K562 (cell line): ENCODE measurements at regions not wholly inside any gene's neighbourhood (a gene's known extent, or its start where the extent isn't known, plus 50 kb on each side); places are given as distances from the start of the nearest gene placed in this dataset.

ENCODE experiments used
- ATAC-seq: fragments of 200-7000 bp; cut with Tn5 transposase; 3 replicates; pipeline ENCODE4 v1.9.1; 2020; ENCODE audit warnings: moderate library complexity
- BruUV-seq: library from RNA; stranded (reverse); fragments of 400-500 nt; replicated peaks from 2 replicates; lab custom pipeline; 2021; lab: Mats Ljungman, UMichigan
- CTCF ChIA-PET: fragments of 300-600 bp; formaldehyde crosslinking; extraction: SDS; loops from one replicate; lab custom pipeline; 2021; ENCODE audit warnings: low intra/inter-chr PET ratio; lab: Yijun Ruan, JAX
- POLR2A ChIA-PET: fragments of 300-600, 350-650 bp; sonication (Branson Sonifier 250); formaldehyde crosslinking; extraction: SDS; loops from one replicate; lab custom pipeline; 2021; ENCODE audit warnings: antibody characterized with exemption, inconsistent platforms; lab: Yijun Ruan, JAX
- DNase-seq, 4 experiments: peaks; one replicate each; pipeline versions ENCODE4 v3.0.0 to v3.0.0-alpha.2; 2011 to 2018; ENCODE audit warnings: low spot score in 3 of 4, mixed read lengths in 3 of 4; ENCODE audit errors: extremely low read depth in 1 of 4
- FAIRE-seq: peaks from 2 replicates; lab custom pipeline; 2011; peaks lifted over from hg19 to GRCh38; lab: Jason Lieb, UNC
- H2AFZ ChIP-seq: 2 replicates; pipeline ENCODE4 v1.6.0; 2011; ENCODE audit warnings: low read depth, low read length, control low read depth, inconsistent platforms
- H3K27ac ChIP-seq: fragments of 200-600 bp; 3 replicates; pipeline ENCODE4 v1.8.0; 2011; ENCODE audit warnings: low read depth, mild to moderate bottlenecking, control low read depth, inconsistent platforms, low read length, moderate library complexity, mixed read lengths; ENCODE audit errors: extremely low read depth
- H3K27me3 ChIP-seq, 2 experiments: fragments of 300-600 bp in 1 of 2; 2 replicates in 1 of 2; 3 replicates in 1 of 2; pipeline versions ENCODE4 v1.6.0 to v1.8.0; 2011; ENCODE audit warnings: inconsistent platforms in 2 of 2, low read length in 2 of 2, mild to moderate bottlenecking in 1 of 2, mixed read lengths in 1 of 2, moderate library complexity in 1 of 2; ENCODE audit not compliant: control insufficient read depth in 2 of 2, insufficient read depth in 2 of 2
- H3K36me3 ChIP-seq: fragments of 300-600 bp; 3 replicates; pipeline ENCODE4 v1.8.0; 2011; ENCODE audit warnings: mild to moderate bottlenecking, low read length, inconsistent platforms; ENCODE audit not compliant: control insufficient read depth, insufficient read depth
- H3K4me1 ChIP-seq, 2 experiments: fragments of 200-600 bp in 1 of 2; replicated peaks in 1 of 2; 2 replicates in 1 of 2; 3 replicates in 1 of 2; pipeline versions ENCODE4 v1.5.1 to v1.8.0; 2011; ENCODE audit warnings: inconsistent platforms in 2 of 2, low read length in 2 of 2, mild to moderate bottlenecking in 1 of 2, mixed read lengths in 1 of 2, moderate library complexity in 1 of 2; ENCODE audit not compliant: control insufficient read depth in 2 of 2, insufficient read depth in 2 of 2
- H3K4me2 ChIP-seq: 2 replicates; pipeline ENCODE4 v1.6.1; 2011; ENCODE audit warnings: low read length, control low read depth, inconsistent platforms, mixed read lengths; ENCODE audit not compliant: insufficient read depth
- H3K4me3 ChIP-seq: fragments of 200-600 bp; sonication (generic), shearing (Covaris generic); 2 replicates; pipeline ENCODE4 v1.5.1; 2016; ENCODE audit warnings: control low read depth, inconsistent platforms
- H3K79me2 ChIP-seq: fragments of 200-600 bp; 3 replicates; pipeline ENCODE4 v1.8.0; 2011; ENCODE audit warnings: low read length, inconsistent platforms; ENCODE audit not compliant: control insufficient read depth, insufficient read depth
- H3K9ac ChIP-seq, 2 experiments: 2 replicates each; pipeline versions ENCODE4 v1.6.0 to v1.6.1; 2011; ENCODE audit warnings: low read depth in 2 of 2, low read length in 2 of 2, control low read depth in 1 of 2, inconsistent platforms in 1 of 2, mild to moderate bottlenecking in 1 of 2, mixed read lengths in 1 of 2; ENCODE audit not compliant: insufficient read depth in 1 of 2
- H3K9me1 ChIP-seq: one replicate; pipeline ENCODE4 v1.6.0; 2011; ENCODE audit warnings: inconsistent platforms, mild to moderate bottlenecking, low read length, moderate library complexity; ENCODE audit not compliant: control insufficient read depth, insufficient read depth
- H3K9me3 ChIP-seq: replicated peaks from 2 replicates; pipeline ENCODE4 v1.5.1; 2011; ENCODE audit warnings: low read depth, low read length, inconsistent platforms; ENCODE audit not compliant: control insufficient read depth, insufficient read depth
- H4K20me1 ChIP-seq: replicated peaks from 2 replicates; pipeline ENCODE4 v1.6.1; 2011; ENCODE audit warnings: low read length, inconsistent platforms, mixed read lengths; ENCODE audit not compliant: control insufficient read depth, insufficient read depth
- DACH1 ChIP-seq: fragments of 450-650 bp; IDR thresholded peaks from 2 replicates; pipeline ENCODE4 v1.6.1; 2018; ENCODE audit not compliant: partially characterized antibody
- HMG20A ChIP-seq: fragments of 450-650 bp; formaldehyde crosslinking; conservative IDR thresholded peaks from 2 replicates; pipeline ENCODE4 v1.4.0; 2020; ENCODE audit warnings: mild to moderate bottlenecking, mixed read lengths
- IRF2 ChIP-seq: sonication (generic); formaldehyde crosslinking; IDR thresholded peaks from 2 replicates; pipeline ENCODE4 v1.8.1; 2022; ENCODE audit warnings: mild to moderate bottlenecking, missing genetic modification reagents
- NCOA1 ChIP-seq: fragments of 450-650 bp; IDR thresholded peaks from 2 replicates; pipeline ENCODE4 v1.6.1; 2016; ENCODE audit warnings: low read depth
- TCF7L2 ChIP-seq: fragments of 150-350 bp; IDR thresholded peaks from 2 replicates; pipeline ENCODE4 v1.6.1; 2016; ENCODE audit warnings: low read depth, mild to moderate bottlenecking, low read length, moderate library complexity
- ZBTB33 ChIP-seq: sonication (generic); formaldehyde crosslinking; IDR thresholded peaks from 2 replicates; pipeline ENCODE4 v1.8.1; 2023; ENCODE audit warnings: mild to moderate bottlenecking, missing genetic modification reagents
- ZMIZ1 ChIP-seq, 2 experiments: fragments of 150-350 bp in 1 of 2; IDR thresholded peaks; 2 replicates each; pipeline ENCODE4 v1.6.1; 2012 to 2016; ENCODE audit warnings: low read depth in 2 of 2, low read length in 2 of 2, mild to moderate bottlenecking in 1 of 2, moderate library complexity in 1 of 2
- ZNF174 ChIP-seq: fragments of 250-450 bp; sonication (Bioruptor Pico); IDR thresholded peaks from 2 replicates; pipeline ENCODE4 v1.4.0; 2020; ENCODE audit warnings: mild to moderate bottlenecking
- ZNF57 ChIP-seq: fragments of 450-650 bp; formaldehyde crosslinking; IDR thresholded peaks from 2 replicates; pipeline ENCODE4 v1.4.0; 2020; ENCODE audit warnings: mild to moderate bottlenecking, moderate library complexity
- ZNF584 ChIP-seq: fragments of 200-800 bp; sonication (Bioruptor generic); IDR thresholded peaks from 2 replicates; pipeline ENCODE4 v1.6.1; 2016; ENCODE audit warnings: low read depth, mild to moderate bottlenecking, missing genetic modification characterization, missing compliant biosample characterization
- ZNF717 ChIP-seq: fragments of 250-450 bp; sonication (Bioruptor Pico); IDR thresholded peaks from 2 replicates; pipeline ENCODE4 v1.5.0; 2021
- WGBS: fragments of 100-300 bp; shearing (Covaris generic); methylation state at CpG from one replicate; pipeline ENCODE4 v1.1.6; 2016; ENCODE audit warnings: low coverage, mixed read lengths; ENCODE audit not compliant: insufficient coverage; ENCODE audit errors: missing lambda C conversion rate; 5-methylcytosine and 5-hydroxymethylcytosine counted together
- in situ Hi-C: fragments of 300-500 bp; cut with MboI; formaldehyde crosslinking; loops from 4 replicates; pipeline ENCODE4 v1.15.0; 2018; ENCODE audit warnings: inconsistent platforms, mixed read lengths
- intact Hi-C: fragments of 100-400 bp; cut with micrococcal nuclease; formaldehyde crosslinking; loops from 2 replicates; pipeline ENCODE4 v1.14.2; 2022
- TF ChIP-seq, protein P1 (sequence below): sonication (generic); formaldehyde crosslinking; IDR thresholded peaks from 2 replicates; pipeline ENCODE4 v1.8.0; 2023; ENCODE audit warnings: mild to moderate bottlenecking, missing genetic modification reagents

DNA sequence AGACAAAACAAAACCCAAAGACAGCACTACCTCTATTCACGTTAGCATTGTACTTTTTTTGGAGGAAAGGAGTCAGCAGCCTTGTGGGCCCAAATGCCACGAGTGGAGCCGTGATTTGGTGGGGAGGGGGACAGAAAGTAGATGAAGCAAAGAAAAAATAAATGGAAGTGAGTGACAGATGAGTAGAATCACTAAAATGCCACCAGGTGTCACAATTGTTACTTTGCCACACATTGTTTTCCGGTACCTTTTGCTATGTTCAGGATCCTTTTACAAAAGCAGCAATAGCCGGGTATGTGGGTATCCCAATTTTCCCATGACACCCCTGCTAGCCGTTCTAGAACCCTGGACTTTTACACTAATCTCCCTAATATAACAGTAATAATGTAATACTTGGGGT, 85.0 kb upstream of the AK4 start:
- intact Hi-C loops = loop anchor here (10.0 kb wide), 1 partner anchor 1182 kb away; no protein-coding TSS in a partner anchor
- TF ChIP-seq ZMIZ1 (IDR thresholded peaks at IDR 0.05; ENCODE audit: low read depth in 2 of 2, low read length in 2 of 2) = no peak
- TF ChIP-seq IRF2 (CRISPR knock-in tag) = no peak
- no peak for TF ChIP-seq ZNF717 (CRISPR knock-in tag)
- no peak for TF ChIP-seq TCF7L2
- no peak for TF ChIP-seq ZNF174
- no peak for TF ChIP-seq HMG20A (CRISPR knock-in tag)
- no peak for TF ChIP-seq ZBTB33 (CRISPR knock-in tag)
- no peak for TF ChIP-seq NCOA1
- no peak for TF ChIP-seq ZNF57 (CRISPR knock-in tag)
- no peak for TF ChIP-seq ZNF584 (CRISPR knock-in tag)
- TF ChIP-seq, protein P1, sequence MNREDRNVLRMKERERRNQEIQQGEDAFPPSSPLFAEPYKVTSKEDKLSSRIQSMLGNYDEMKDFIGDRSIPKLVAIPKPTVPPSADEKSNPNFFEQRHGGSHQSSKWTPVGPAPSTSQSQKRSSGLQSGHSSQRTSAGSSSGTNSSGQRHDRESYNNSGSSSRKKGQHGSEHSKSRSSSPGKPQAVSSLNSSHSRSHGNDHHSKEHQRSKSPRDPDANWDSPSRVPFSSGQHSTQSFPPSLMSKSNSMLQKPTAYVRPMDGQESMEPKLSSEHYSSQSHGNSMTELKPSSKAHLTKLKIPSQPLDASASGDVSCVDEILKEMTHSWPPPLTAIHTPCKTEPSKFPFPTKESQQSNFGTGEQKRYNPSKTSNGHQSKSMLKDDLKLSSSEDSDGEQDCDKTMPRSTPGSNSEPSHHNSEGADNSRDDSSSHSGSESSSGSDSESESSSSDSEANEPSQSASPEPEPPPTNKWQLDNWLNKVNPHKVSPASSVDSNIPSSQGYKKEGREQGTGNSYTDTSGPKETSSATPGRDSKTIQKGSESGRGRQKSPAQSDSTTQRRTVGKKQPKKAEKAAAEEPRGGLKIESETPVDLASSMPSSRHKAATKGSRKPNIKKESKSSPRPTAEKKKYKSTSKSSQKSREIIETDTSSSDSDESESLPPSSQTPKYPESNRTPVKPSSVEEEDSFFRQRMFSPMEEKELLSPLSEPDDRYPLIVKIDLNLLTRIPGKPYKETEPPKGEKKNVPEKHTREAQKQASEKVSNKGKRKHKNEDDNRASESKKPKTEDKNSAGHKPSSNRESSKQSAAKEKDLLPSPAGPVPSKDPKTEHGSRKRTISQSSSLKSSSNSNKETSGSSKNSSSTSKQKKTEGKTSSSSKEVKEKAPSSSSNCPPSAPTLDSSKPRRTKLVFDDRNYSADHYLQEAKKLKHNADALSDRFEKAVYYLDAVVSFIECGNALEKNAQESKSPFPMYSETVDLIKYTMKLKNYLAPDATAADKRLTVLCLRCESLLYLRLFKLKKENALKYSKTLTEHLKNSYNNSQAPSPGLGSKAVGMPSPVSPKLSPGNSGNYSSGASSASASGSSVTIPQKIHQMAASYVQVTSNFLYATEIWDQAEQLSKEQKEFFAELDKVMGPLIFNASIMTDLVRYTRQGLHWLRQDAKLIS (CRISPR knock-in tag) = no peak
- TF ChIP-seq DACH1 = no peak

More for the DNA sequence above, 85.0 kb upstream of the AK4 start:
- Histone ChIP-seq H3K36me3 (peaks cover 6% of the 10 kb centered on the region; the same call in 2 of the 3 replicates), H3K79me2 (peaks cover 50% of the 10 kb centered on the region), H3K9ac (no peak overlapping the region), H2AFZ (no peak overlapping the region), H3K4me3 (no peak overlapping the region), H3K27ac (no peak overlapping the region), H3K4me1 (peaks cover 15 to 17% of the 10 kb centered on the region in 2 experiments; a peak in 4 of 5 replicates), H3K4me2 (no peak overlapping the region), H3K9me3 (no peaks in the 10 kb centered on the region), H4K20me1 (no peaks in the 10 kb centered on the region; the same call in 1 of the 2 replicates), H3K27me3 (no peaks in the 10 kb centered on the region), H3K9me1 (no peaks in the 10 kb centered on the region)
- ATAC-seq = no peak
- CTCF ChIA-PET = interaction anchor here (0.7 to 1.4 kb wide), 2 partner anchors 146 to 624 kb away, joined by 3 to 8 read pairs; no protein-coding TSS in a partner anchor
- WGBS = 42% methylated on average over 6 of the region's 6 CpGs
- peak; percentile 69 for FAIRE-seq
- in situ Hi-C loops = loop anchor here (10.0 to 25.0 kb wide), 2 partner anchors 362 to 1174 kb away; partner anchors contain the start of genes LEPR and LEPROT
- DNase-seq = peak in 1 of 4 experiments; percentile 28
- POLR2A ChIA-PET = no interaction called here
- no TSS peak for BruUV-seq
